AG08395 (cell line): ENCODE measurements at regions not wholly inside any gene's neighbourhood (a gene's known extent, or its start where the extent isn't known, plus 50 kb on each side); places are given as distances from the start of the nearest gene placed in this dataset.

Source experiments
- DNase-seq: peaks from one replicate; pipeline ENCODE4 v3.0.0; 2012; ENCODE audit warnings: mixed read lengths, low spot score

- DNase-seq, result no peak
Observed at GRCh38 chr12:115708801-115709200, 568.7 kb downstream of the MED13L start.

- DNase-seq, result peak; percentile 15
Observed at GRCh38 chr12:115700896-115701465, 576.5 kb downstream of the MED13L start.

- no peak for DNase-seq
Observed at GRCh38 chr12:115700081-115700480, 577.4 kb downstream of the MED13L start.

GRCh38 chr12:115698257-115698656, 579.2 kb downstream of the MED13L start:
- no peak for DNase-seq

GRCh38 chr12:115697340-115697739, 580.2 kb downstream of the MED13L start:
- DNase-seq, result no peak

- DNase-seq, result no peak
Observed at GRCh38 chr12:115694564-115694963, 582.9 kb downstream of the MED13L start.

GRCh38 chr12:115693970-115694369, 583.5 kb downstream of the MED13L start:
- DNase-seq, result no peak

- DNase-seq, result no peak
Observed at GRCh38 chr12:115691123-115691522, 586.4 kb downstream of the MED13L start.

- no peak for DNase-seq
Observed at GRCh38 chr12:115687094-115687493, 590.4 kb downstream of the MED13L start.

GRCh38 chr12:115683240-115683780, 594.2 kb downstream of the MED13L start:
- DNase-seq, result no peak

GRCh38 chr12:115680967-115681366, 596.5 kb downstream of the MED13L start:
- DNase-seq, result no peak

GRCh38 chr12:115672506-115673080, 604.9 kb downstream of the MED13L start:
- no peak for DNase-seq

GRCh38 chr12:115672086-115672485, 605.4 kb downstream of the MED13L start:
- DNase-seq, result no peak

- no peak for DNase-seq
Observed at GRCh38 chr12:115670869-115671268, 606.6 kb downstream of the MED13L start.

GRCh38 chr12:115667116-115667515, 610.4 kb downstream of the MED13L start:
- DNase-seq, result no peak

- no peak for DNase-seq
Observed at GRCh38 chr12:115666168-115666567, 611.3 kb downstream of the MED13L start.

GRCh38 chr12:115661112-115661511, 616.4 kb downstream of the MED13L start:
- DNase-seq, result peak; percentile 34

- DNase-seq, result peak; percentile 65
Observed at GRCh38 chr12:115660211-115660805, 617.2 kb downstream of the MED13L start.

- DNase-seq, result no peak
Observed at GRCh38 chr12:115659422-115659821, 618.1 kb downstream of the MED13L start.

GRCh38 chr12:115657081-115658013, 620.1 kb downstream of the MED13L start:
- no peak for DNase-seq

GRCh38 chr12:115650026-115650425, 627.5 kb downstream of the MED13L start:
- no peak for DNase-seq

- DNase-seq, result no peak
Observed at GRCh38 chr12:115648463-115648862, 629.0 kb downstream of the MED13L start.
